ENCODE measurements at regions not wholly inside any gene's neighbourhood (a gene's known extent, or its start where the extent isn't known, plus 50 kb on each side); places are given as distances from the start of the nearest gene placed in this dataset.

- Histone ChIP-seq H3K27me3 (ENCODE audit: low read length) (no peaks in the 10 kb centered on the region), H3K79me2 (ENCODE audit: insufficient read depth, low read length) (no peaks in the 10 kb centered on the region), H3K27ac (ENCODE audit: low read depth, low read length) (no peak overlapping the region), H3K36me3 (ENCODE audit: low read length) (no peaks in the 10 kb centered on the region), H3K9ac (ENCODE audit: low read length) (no peak overlapping the region), H3K4me2 (ENCODE audit: low read depth, low read length, poor library complexity, severe bottlenecking) (no peak overlapping the region), H3K9me2 (replicated peaks; ENCODE audit: insufficient read depth, low read length) (no peaks in the 10 kb centered on the region), H3K9me3 (ENCODE audit: insufficient read depth, low read length) (no peaks in the 10 kb centered on the region), H3F3A (ENCODE audit: insufficient read depth) (no peaks in the 10 kb centered on the region), H2AFZ (ENCODE audit: low read depth, low read length, severe bottlenecking) (no peak overlapping the region), H4K20me1 (ENCODE audit: low read depth, low read length) (no peaks in the 10 kb centered on the region), H3K4me3 (ENCODE audit: insufficient read depth, low read length, poor library complexity, severe bottlenecking) (no peak overlapping the region)
- TF ChIP-seq CTCF (IDR thresholded peaks at IDR 0.05; ENCODE audit: insufficient read depth, low read length, poor library complexity, severe bottlenecking) (no peak), EZH2phosphoT487 (conservative IDR thresholded peaks at IDR 0.05; ENCODE audit: low read length) (no peak)
Measured at GRCh38 chr22:49406879-49407587, 420.6 kb downstream of the BRD1 start.

GRCh38 chr22:49406047-49406650 is 421.5 kb downstream of the BRD1 start:
- Histone ChIP-seq H4K20me1 (ENCODE audit: low read depth, low read length) (no peaks in the 10 kb centered on the region), H3K27me3 (ENCODE audit: low read length) (no peaks in the 10 kb centered on the region), H3K9ac (ENCODE audit: low read length) (no peak overlapping the region), H3K9me3 (ENCODE audit: insufficient read depth, low read length) (no peaks in the 10 kb centered on the region), H3K4me3 (ENCODE audit: insufficient read depth, low read length, poor library complexity, severe bottlenecking) (no peak overlapping the region), H3K9me2 (replicated peaks; ENCODE audit: insufficient read depth, low read length) (no peaks in the 10 kb centered on the region), H3K4me2 (ENCODE audit: low read depth, low read length, poor library complexity, severe bottlenecking) (no peak overlapping the region), H3F3A (ENCODE audit: insufficient read depth) (no peaks in the 10 kb centered on the region), H2AFZ (ENCODE audit: low read depth, low read length, severe bottlenecking) (no peak overlapping the region), H3K79me2 (ENCODE audit: insufficient read depth, low read length) (no peaks in the 10 kb centered on the region), H3K36me3 (ENCODE audit: low read length) (no peaks in the 10 kb centered on the region), H3K27ac (ENCODE audit: low read depth, low read length) (no peak overlapping the region)
- TF ChIP-seq EZH2phosphoT487 (conservative IDR thresholded peaks at IDR 0.05; ENCODE audit: low read length) (no peak), CTCF (IDR thresholded peaks at IDR 0.05; ENCODE audit: insufficient read depth, low read length, poor library complexity, severe bottlenecking) (no peak)

- Histone ChIP-seq H2AFZ (ENCODE audit: low read depth, low read length, severe bottlenecking) (no peak overlapping the region), H3K79me2 (ENCODE audit: insufficient read depth, low read length) (no peaks in the 10 kb centered on the region), H3K27ac (ENCODE audit: low read depth, low read length) (no peak overlapping the region), H3K9me2 (replicated peaks; ENCODE audit: insufficient read depth, low read length) (no peaks in the 10 kb centered on the region), H3K9me3 (ENCODE audit: insufficient read depth, low read length) (no peaks in the 10 kb centered on the region), H3K4me2 (ENCODE audit: low read depth, low read length, poor library complexity, severe bottlenecking) (no peak overlapping the region), H3K9ac (ENCODE audit: low read length) (no peak overlapping the region), H3K27me3 (ENCODE audit: low read length) (no peaks in the 10 kb centered on the region), H3F3A (ENCODE audit: insufficient read depth) (no peaks in the 10 kb centered on the region), H4K20me1 (ENCODE audit: low read depth, low read length) (no peaks in the 10 kb centered on the region), H3K4me3 (ENCODE audit: insufficient read depth, low read length, poor library complexity, severe bottlenecking) (no peak overlapping the region), H3K36me3 (ENCODE audit: low read length) (no peaks in the 10 kb centered on the region)
- TF ChIP-seq EZH2phosphoT487 (conservative IDR thresholded peaks at IDR 0.05; ENCODE audit: low read length), result no peak
- TF ChIP-seq CTCF (IDR thresholded peaks at IDR 0.05; ENCODE audit: insufficient read depth, low read length, poor library complexity, severe bottlenecking), result no peak
Measured at GRCh38 chr22:49405590-49405989, 422.1 kb downstream of the BRD1 start.
